ENCODE measurements at regions not wholly inside any gene's neighbourhood (a gene's known extent, or its start where the extent isn't known, plus 50 kb on each side); places are given as distances from the start of the nearest gene placed in this dataset.

DNA sequence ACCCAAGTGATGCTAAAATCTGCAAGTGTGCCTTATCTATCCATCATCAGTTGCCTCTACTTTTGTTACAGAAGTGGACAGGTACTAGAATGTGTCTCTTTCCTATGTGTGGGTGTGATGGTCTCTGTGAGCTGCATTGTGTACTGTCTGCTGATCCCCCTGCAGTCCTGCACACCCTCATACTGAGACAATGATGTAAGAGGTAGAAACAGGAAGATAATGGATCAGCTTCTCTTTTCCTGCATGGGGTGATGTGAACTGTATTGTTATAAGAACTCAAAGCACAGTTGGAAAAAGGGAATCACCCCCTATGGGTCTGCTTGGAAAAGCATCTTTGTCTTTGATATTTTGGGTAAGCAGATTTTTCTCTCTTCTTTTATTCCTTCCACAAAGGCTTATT lies 537.6 kb upstream of the CDH2 start:
- no peak for DNase-seq
- no peaks in the 10 kb centered on the region for H3K27me3 Mint-ChIP-seq
- no peak overlapping the region for H3K4me3 Mint-ChIP-seq
- ChIA-PET CTCF (no interaction called here), POLR2A (no interaction called here)
- no peak overlapping the region for H3K27ac Mint-ChIP-seq
- no peaks in the 10 kb centered on the region for H3K4me1 Mint-ChIP-seq
- H3K9me3 Mint-ChIP-seq, result peaks cover 5% of the 10 kb centered on the region
- no peaks in the 10 kb centered on the region for H3K36me3 Mint-ChIP-seq (ENCODE audit: low read depth)

DNA sequence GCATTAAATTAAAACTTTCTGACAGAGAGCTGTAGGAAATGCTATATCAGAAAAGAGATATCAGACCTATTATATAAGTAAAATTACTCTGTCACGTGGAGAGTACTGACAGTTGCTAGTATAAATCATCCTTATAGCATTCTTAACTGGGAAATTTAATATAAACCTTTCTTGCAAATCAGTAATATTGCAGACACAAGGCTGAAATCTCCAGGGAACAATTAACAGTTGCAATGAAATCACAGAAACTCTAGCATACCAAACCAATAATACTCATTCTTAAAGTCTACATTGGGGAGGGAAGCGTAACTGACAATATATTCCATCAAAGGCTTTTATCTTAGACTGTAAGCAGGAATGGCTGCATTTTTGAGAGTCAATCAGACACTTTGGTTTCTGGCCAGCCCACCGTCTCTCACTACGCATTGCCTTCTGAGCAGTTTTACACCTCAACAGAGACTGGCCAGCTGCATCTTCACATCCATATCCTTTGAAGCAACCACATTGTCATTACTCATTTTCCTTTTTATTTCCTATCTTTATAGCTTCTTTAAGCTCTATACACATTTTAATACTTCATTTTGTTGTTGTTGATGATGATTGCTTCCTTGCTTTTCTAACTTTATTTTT lies 536.0 kb upstream of the CDH2 start:
- no peak overlapping the region for H3K4me3 Mint-ChIP-seq
- CTCF ChIA-PET, result no interaction called here

DNA sequence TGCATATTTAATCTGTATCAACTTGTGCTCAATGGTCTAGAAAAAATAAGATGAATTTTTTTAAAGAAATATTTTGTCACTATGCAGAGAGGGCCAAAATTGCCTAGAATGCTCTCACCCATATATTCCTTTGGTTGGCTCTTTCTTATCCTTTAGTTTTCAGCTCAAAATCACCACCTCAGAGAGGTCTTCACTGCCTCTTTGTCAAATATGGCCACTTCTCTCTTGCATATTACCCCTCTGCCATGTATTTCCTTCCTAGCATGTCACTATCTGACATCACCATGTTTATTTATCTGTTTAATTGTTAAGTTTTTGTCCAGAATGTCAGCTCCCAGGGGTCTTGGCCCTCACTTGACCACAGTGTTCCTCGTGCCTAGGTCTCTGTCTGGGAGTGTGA lies 535.2 kb upstream of the CDH2 start:
- Mint-ChIP-seq H3K9me3 (peaks cover 5% of the 10 kb centered on the region), H3K36me3 (ENCODE audit: low read depth) (no peaks in the 10 kb centered on the region), H3K27ac (no peak overlapping the region), H3K4me1 (no peaks in the 10 kb centered on the region), H3K4me3 (no peak overlapping the region), H3K27me3 (no peaks in the 10 kb centered on the region)
- ChIA-PET POLR2A (no interaction called here), CTCF (no interaction called here)
- DNase-seq, result no peak

More for the DNA sequence above, 536.0 kb upstream of the CDH2 start:
- Mint-ChIP-seq H3K4me1 (no peaks in the 10 kb centered on the region), H3K36me3 (ENCODE audit: low read depth) (no peaks in the 10 kb centered on the region), H3K9me3 (peaks cover 5% of the 10 kb centered on the region), H3K27ac (no peak overlapping the region), H3K27me3 (no peaks in the 10 kb centered on the region)
- DNase-seq, result no peak
- POLR2A ChIA-PET, result no interaction called here

DNA sequence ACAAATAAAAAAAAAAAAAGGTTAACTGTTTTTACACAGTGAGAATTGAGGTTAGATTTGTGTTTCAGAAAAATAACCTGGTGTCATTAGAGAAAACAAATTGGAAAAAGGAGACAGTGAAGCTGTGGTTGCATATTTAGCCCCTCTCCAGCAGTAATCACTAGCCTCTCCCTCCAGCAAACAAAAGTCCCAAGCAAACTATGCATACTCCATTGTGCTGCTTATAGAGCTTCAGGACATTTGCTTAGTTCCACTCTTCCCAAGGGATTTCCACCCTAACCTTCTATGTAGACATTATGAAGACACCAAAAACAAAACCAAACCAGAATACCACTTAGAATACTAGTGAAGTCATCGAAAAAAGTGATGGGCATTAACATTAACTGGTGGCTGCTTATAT lies 534.2 kb upstream of the CDH2 start:
- H3K4me3 Mint-ChIP-seq, result no peak overlapping the region
- POLR2A ChIA-PET, result no interaction called here

DNA sequence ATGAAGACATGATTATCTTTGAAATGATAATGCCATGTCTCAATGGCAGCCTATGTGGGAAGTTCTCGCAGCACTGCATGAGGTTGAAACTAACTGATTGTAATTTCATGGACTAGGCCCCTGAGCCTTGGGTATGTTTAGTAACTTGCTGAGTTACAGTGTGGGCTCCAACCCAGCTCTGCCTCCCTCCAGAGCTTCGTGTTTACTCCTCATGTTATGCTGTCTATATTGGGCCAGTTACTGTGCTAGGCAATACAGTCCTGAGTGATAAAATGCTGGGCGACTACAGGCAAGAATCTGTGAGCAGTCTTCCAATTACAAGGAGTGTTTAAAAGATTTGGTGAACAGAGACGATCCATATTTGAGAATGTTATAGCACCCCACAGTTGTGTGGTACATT lies 530.1 kb upstream of the CDH2 start:
- Mint-ChIP-seq H3K27ac (no peak overlapping the region), H3K9me3 (peaks cover 4% of the 10 kb centered on the region), H3K4me1 (no peaks in the 10 kb centered on the region), H3K4me3 (no peak overlapping the region), H3K36me3 (ENCODE audit: low read depth) (no peaks in the 10 kb centered on the region), H3K27me3 (no peaks in the 10 kb centered on the region)
- ChIA-PET CTCF (no interaction called here), POLR2A (no interaction called here)
- DNase-seq, result no peak

More for the DNA sequence above, 534.2 kb upstream of the CDH2 start:
- DNase-seq, result no peak
- CTCF ChIA-PET, result no interaction called here
- peaks cover 8% of the 10 kb centered on the region for H3K9me3 Mint-ChIP-seq
- no peaks in the 10 kb centered on the region for H3K36me3 Mint-ChIP-seq (ENCODE audit: low read depth)
- H3K4me1 Mint-ChIP-seq, result no peaks in the 10 kb centered on the region
- H3K27me3 Mint-ChIP-seq, result no peaks in the 10 kb centered on the region
- H3K27ac Mint-ChIP-seq, result no peak overlapping the region

DNA sequence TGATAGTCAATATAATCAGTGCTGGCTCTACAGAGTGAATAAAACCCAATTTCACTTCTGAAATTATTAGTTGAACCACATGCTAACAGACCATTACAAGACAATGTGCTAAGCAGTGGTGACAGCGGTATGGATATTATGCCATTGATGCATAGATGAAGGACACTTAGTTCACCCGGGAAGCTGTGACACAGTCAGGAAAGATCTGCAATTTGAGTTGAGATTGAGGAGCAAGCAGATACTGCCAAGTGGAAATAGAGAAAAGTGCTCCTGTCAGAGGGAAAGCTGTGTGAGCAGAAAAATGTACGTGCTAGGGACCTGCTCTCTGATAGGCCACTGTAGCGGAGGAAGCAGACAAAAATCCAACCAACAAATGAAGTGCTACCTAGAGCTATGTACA lies 529.5 kb upstream of the CDH2 start:
- Mint-ChIP-seq H3K4me1 (no peaks in the 10 kb centered on the region), H3K36me3 (ENCODE audit: low read depth) (no peaks in the 10 kb centered on the region), H3K9me3 (peaks cover 5% of the 10 kb centered on the region), H3K4me3 (no peak overlapping the region), H3K27ac (no peak overlapping the region), H3K27me3 (no peaks in the 10 kb centered on the region)
- DNase-seq, result no peak
- ChIA-PET CTCF (no interaction called here), POLR2A (no interaction called here)

DNA sequence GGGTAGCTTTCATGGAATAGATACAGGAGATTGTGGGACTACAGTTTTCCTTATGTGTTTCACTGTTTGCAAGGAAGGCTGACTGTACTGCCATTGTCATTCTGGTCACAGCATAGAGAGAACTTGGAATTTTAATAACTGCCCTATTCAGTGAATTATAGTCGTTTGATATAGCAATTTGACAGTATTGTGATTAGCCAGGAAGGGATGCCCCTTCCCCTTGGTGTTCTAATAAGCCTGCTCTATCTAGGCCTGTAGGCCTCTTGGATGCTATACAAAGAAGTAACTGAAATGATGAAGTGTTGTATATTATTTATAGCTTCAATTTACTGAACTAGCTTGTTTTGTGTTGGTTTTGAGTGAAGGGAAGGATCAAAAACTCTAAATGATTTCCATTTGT lies 528.6 kb upstream of the CDH2 start:
- H3K27ac Mint-ChIP-seq, result no peak overlapping the region
- no peaks in the 10 kb centered on the region for H3K36me3 Mint-ChIP-seq (ENCODE audit: low read depth)
- no peaks in the 10 kb centered on the region for H3K27me3 Mint-ChIP-seq
- peaks cover 5% of the 10 kb centered on the region for H3K9me3 Mint-ChIP-seq
- no peak overlapping the region for H3K4me3 Mint-ChIP-seq
- CTCF ChIA-PET, result no interaction called here
- POLR2A ChIA-PET, result no interaction called here
- DNase-seq, result no peak
- no peaks in the 10 kb centered on the region for H3K4me1 Mint-ChIP-seq

DNA sequence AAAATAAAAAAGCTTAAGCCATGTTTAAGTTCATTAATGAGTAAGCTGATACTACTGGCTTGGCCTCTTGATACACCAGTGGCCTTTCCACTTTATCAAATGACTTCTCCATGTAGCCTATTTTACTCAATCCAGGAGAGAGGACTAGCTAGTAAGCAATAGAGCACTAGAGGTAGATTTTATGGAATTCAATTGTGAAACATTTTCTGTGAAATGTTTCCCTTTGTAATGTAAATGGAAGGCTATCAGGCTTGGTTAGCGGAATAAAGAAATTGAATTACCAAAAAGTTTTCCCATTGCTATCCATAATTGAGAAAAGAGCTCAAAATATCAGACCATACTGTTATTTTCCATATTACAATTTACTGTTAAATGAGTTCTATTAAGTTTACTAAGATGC lies 515.4 kb upstream of the CDH2 start:
- Mint-ChIP-seq H3K27ac (no peak overlapping the region), H3K27me3 (no peaks in the 10 kb centered on the region), H3K4me1 (no peaks in the 10 kb centered on the region), H3K36me3 (ENCODE audit: low read depth) (no peaks in the 10 kb centered on the region), H3K9me3 (peaks cover 3% of the 10 kb centered on the region), H3K4me3 (no peak overlapping the region)
- POLR2A ChIA-PET, result no interaction called here
- CTCF ChIA-PET, result no interaction called here
- DNase-seq, result no peak

DNA sequence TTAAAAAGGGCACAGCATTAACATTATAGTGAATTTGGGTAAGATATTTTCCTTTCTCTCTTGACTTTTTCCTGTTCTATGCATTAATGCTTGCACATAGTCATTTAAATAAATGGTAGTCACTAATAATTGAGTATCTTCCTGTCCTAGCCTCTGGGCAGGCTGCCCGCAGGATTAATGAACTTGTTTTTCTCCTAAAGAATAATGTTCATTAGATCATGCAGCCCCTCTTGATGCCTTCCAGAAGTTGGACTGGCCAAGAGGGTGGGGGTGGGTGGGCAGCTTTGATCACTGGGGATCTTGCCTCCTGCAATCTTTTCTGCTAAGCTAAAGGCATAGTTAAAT lies 514.5 kb upstream of the CDH2 start:
- Mint-ChIP-seq H3K4me3 (no peak overlapping the region), H3K27ac (no peak overlapping the region), H3K27me3 (no peaks in the 10 kb centered on the region), H3K4me1 (no peaks in the 10 kb centered on the region), H3K9me3 (peaks cover 3% of the 10 kb centered on the region), H3K36me3 (ENCODE audit: low read depth) (no peaks in the 10 kb centered on the region)
- CTCF ChIA-PET, result no interaction called here
- POLR2A ChIA-PET, result no interaction called here
- DNase-seq, result no peak

DNA sequence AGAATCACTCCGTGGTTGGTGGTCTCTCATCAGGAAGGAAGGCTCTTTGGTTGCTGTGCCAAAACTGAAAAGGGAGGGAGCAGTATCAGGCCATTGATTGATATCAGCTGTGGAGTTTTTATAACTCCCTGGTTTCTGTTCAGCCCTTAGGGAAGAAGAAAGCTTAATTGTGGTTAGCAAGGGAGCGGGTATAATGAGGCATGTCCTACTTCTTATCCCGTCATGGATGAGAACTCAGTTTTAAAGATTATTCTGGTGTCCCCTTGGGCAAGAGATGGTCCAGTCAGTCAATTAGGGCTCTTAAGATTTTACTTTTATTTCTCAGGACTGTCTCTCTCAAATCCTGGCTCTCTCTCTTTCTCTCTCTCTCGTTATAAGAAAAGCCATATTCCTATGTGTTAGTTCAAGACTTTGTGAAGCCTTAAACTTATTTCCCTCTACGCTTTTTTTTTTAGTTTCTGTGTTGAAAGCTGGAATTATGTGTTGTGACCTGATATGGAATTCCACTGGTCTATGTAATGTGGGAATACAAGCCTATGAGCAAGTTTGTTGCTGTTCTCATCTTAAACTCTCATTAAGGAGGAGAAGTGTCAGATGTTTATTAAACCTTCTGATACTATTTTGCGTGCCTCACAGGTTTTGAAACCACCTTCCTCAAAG lies 514.0 kb upstream of the CDH2 start:
- Mint-ChIP-seq H3K27me3 (no peaks in the 10 kb centered on the region), H3K9me3 (peaks cover 3% of the 10 kb centered on the region)

DNA sequence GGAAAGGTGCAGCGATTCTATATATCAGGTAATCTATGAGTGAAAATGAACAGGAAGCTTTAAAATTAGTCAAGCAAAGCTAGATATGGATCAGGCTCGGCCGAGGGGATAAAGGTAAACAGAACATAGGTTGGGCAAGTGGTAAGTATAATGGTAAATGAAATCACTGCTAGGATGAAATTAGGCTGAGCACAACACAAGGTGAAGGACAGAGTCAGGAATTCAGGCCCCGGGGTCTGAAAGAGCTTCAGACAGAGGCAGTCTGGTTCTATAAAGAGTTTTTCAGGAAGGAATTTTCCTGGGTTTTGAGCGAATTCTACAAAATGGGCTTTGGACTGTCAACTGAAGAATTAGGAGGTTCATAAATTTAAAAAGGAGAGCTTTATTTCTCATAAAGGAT lies 513.2 kb upstream of the CDH2 start:
- Mint-ChIP-seq H3K36me3 (ENCODE audit: low read depth) (no peaks in the 10 kb centered on the region), H3K27me3 (no peaks in the 10 kb centered on the region), H3K27ac (no peak overlapping the region), H3K9me3 (peaks cover 3% of the 10 kb centered on the region), H3K4me1 (no peaks in the 10 kb centered on the region), H3K4me3 (no peak overlapping the region)
- POLR2A ChIA-PET, result no interaction called here
- CTCF ChIA-PET, result no interaction called here
- DNase-seq, result no peak

More for the DNA sequence above, 514.0 kb upstream of the CDH2 start:
- ChIA-PET POLR2A (no interaction called here), CTCF (no interaction called here)
- H3K27ac Mint-ChIP-seq, result no peak overlapping the region
- H3K4me3 Mint-ChIP-seq, result no peak overlapping the region
- no peak for DNase-seq
- H3K36me3 Mint-ChIP-seq (ENCODE audit: low read depth), result no peaks in the 10 kb centered on the region
- H3K4me1 Mint-ChIP-seq, result no peaks in the 10 kb centered on the region

DNA sequence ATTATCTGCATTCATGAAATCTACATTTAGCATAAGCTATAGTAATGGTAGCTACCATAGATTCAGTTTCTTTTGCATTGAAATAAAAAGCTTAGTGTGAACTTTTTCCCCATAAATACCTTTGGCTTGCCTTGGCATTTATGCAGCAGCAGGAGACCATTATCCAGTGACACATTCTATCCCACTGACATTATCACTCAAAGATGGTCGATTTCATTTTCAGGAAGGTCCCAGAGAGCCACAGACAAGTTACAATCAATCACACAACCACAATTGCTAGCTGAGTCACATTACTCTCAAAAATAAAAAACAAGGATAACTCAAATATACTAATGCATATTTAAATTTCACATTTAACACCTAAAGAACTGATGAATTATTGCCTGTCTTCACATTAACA lies 512.7 kb upstream of the CDH2 start:
- Mint-ChIP-seq H3K9me3 (peaks cover 3% of the 10 kb centered on the region), H3K4me3 (no peak overlapping the region), H3K36me3 (ENCODE audit: low read depth) (no peaks in the 10 kb centered on the region), H3K27me3 (no peaks in the 10 kb centered on the region), H3K27ac (no peak overlapping the region), H3K4me1 (no peaks in the 10 kb centered on the region)
- ChIA-PET CTCF (no interaction called here), POLR2A (no interaction called here)
- no peak for DNase-seq

DNA sequence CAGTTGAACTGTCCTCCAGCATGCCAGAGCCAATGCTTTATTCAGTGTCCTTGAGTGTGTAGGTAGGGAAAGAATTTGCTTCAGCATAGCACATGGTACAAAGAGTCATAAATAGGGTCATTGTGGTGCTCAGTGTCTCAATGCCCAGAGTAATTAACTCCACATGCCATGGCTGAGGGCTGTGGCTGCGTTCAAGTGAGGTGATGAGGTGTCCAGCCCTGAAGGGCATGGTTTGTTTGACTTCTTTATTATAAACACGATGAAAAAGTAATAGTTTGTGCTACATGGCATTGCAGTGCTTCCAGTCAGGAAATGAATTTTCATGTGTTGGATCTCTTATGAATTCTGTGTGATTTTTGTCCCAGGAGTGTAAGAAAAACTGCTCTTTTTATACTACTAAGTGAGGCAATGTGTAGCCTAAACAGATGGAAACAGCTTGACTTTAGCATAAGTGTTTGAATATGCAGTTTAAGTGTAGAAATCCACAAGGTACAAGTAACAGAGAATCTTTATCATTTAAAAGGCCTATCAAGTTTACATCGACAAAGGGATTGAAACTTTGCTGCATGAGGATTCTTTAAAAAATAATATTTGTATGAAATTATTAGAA lies 507.9 kb upstream of the CDH2 start:
- H3K27me3 Mint-ChIP-seq, result no peaks in the 10 kb centered on the region
- ChIA-PET POLR2A (no interaction called here), CTCF (no interaction called here)
- H3K4me1 Mint-ChIP-seq, result no peaks in the 10 kb centered on the region
- H3K4me3 Mint-ChIP-seq, result no peak overlapping the region
- H3K9me3 Mint-ChIP-seq, result no peaks in the 10 kb centered on the region
- no peak overlapping the region for H3K27ac Mint-ChIP-seq
- DNase-seq, result no peak
- H3K36me3 Mint-ChIP-seq (ENCODE audit: low read depth), result no peaks in the 10 kb centered on the region

DNA sequence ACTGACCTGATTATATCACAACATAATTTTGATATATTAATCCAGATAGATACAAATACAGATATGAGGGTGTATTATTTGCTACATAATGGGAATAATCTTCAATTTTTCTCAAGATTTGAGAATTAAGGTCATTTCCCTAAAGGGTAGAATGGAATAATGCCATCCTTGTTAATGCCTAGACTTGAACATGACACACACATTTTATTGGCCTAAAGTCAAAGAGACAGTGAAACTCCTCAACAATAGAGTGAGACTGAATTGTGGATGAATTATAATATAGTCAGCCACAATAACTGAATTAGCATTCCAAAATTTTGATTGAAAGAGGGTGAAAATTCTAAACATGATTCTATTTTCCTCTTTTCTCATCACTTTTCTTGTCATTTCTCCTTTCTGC lies 506.0 kb upstream of the CDH2 start:
- no peak overlapping the region for H3K4me3 Mint-ChIP-seq
- H3K27ac Mint-ChIP-seq, result no peak overlapping the region
- ChIA-PET POLR2A (no interaction called here), CTCF (no interaction called here)
- no peak for DNase-seq
- H3K27me3 Mint-ChIP-seq, result no peaks in the 10 kb centered on the region
- peaks cover 3% of the 10 kb centered on the region for H3K9me3 Mint-ChIP-seq
- no peaks in the 10 kb centered on the region for H3K4me1 Mint-ChIP-seq
- H3K36me3 Mint-ChIP-seq (ENCODE audit: low read depth), result no peaks in the 10 kb centered on the region
